ENCODE measurements at regions not wholly inside any gene's neighbourhood (a gene's known extent, or its start where the extent isn't known, plus 50 kb on each side); places are given as distances from the start of the nearest gene placed in this dataset.

GRCh38 chr1:115233598-115233997, 104.5 kb downstream of the NGF start:
- DNase-seq (ENCODE audit: low spot score), result no peak

GRCh38 chr1:115230281-115230680, 107.8 kb downstream of the NGF start:
- no peak for DNase-seq (ENCODE audit: low spot score)

DNA sequence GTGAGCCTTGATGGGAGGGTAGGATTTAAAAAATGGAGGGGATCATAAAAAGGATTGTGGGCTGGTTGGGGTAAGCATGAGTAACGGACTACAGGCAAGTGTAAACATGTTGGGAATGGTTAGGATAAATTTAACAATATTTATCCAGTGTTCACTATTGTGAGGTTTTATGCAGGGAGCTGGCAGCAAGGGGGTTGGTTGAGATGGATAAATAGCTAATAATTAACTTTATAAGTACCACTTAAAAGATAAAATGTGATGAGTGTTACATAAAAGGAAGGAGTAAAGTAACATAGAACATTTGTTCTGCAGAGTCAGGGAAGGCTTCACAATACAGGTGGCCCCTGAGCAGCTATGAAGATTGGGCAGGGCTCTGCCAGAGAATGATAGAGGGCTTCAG, 109.0 kb downstream of the NGF start:
- no peak for DNase-seq (ENCODE audit: low spot score)

GRCh38 chr1:115228191-115228590, 109.9 kb downstream of the NGF start:
- DNase-seq (ENCODE audit: low spot score), result no peak

- DNase-seq (ENCODE audit: low spot score), result peak; percentile 48
Observed at GRCh38 chr1:115227346-115228082, 110.5 kb downstream of the NGF start.

DNA sequence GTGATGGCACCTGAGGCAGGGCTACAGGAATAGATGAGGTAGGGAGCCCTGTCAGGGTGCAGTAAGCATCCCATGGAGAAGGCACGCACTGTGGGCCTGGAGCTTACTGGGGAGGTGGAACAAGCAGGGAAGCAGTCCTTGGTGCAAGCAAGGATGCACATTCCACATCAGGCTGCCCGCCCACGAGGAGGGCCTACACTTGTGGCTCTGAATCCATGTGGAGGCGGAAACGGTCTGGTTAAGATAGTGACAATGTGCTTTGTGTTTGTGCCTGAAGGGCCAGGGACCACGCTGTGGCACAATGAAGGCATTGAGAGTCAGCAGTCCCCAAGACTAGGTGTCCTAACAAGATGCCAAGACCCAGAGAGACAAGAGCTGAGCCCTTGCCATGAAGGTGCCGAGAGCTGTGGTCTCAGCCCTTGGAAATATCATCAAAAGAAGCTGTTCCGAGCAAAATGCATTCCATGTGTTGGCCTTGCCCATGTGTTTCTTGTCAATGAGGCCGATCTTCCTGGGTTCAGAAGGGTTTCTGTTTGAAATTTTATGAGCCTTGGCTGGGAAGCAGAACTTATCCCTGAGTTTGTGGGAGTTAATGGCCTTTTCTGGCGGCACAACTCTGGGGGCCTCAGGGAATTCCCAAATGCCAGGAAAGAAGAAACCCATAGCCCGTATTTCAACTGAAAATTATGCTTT, 111.9 kb downstream of the NGF start:
- no peak for DNase-seq (ENCODE audit: low spot score)

DNA sequence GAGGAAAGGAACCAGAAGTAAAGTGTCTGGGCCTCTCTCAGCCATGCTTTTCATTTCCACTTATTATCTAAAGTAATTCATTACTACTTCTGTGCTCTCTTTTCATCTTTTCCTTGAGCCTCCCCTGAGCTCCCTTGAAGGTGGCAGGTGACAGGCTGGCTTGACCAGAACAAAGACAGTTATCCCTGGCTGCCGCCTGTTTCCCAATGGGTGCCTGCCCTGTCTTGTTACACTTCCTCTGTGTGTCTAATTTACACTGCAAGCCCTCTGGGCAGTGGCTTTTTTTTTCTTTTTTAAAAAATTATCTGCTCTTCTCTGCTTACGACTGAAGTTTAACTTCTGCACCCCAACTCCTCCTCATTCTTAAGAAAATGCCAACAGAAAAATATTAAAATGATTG, 113.4 kb downstream of the NGF start:
- DNase-seq (ENCODE audit: low spot score), result no peak

GRCh38 chr1:115222616-115223402, 115.2 kb downstream of the NGF start:
- DNase-seq (ENCODE audit: low spot score), result no peak

DNA sequence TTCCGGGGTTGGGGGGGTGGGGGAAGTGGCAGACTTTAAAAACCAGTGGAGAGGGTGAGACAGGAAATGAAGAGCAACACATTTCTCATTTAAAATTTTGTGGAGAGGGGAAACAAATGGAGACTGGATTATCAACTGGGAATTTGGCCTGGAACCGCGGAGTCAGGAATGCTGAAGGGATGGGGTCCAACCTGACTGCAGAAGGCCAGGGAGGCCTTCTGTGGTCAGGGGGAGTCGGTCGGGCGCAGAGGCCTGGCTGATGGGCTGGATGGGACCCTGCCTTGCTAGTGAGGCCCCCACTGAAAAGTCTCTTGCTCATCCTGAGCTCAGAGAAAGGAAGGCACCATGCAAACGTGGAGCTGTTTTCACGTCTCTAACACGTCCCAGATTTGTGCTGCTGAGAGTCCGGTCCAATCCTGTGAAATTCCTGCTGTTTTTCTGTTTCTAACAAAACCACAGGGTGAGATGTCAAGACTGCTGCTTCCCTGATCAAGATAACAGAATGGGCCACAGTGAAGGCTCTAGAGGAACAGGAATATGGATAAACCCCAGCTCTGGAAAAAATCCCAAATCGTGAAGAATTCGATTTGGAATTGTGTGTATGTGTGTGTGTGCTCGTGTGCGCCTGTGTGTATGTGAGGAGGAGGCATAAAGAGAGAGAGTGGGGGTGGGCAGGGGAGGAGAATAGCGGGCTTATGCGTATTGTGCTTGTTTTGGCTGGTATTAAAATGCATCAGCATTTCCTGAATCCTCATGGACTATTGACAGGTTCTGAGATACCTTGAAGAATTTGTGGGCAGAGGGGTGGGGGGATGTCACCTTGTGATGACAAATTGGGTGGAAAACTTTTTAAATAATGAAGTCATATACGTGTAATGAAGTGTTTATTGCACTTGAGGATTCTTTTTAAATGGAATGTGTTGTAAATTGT, 117.4 kb downstream of the NGF start:
- DNase-seq (ENCODE audit: low spot score), result no peak

GRCh38 chr1:115219927-115220326, 118.1 kb downstream of the NGF start:
- peak; percentile 31 for DNase-seq (ENCODE audit: low spot score)

DNA sequence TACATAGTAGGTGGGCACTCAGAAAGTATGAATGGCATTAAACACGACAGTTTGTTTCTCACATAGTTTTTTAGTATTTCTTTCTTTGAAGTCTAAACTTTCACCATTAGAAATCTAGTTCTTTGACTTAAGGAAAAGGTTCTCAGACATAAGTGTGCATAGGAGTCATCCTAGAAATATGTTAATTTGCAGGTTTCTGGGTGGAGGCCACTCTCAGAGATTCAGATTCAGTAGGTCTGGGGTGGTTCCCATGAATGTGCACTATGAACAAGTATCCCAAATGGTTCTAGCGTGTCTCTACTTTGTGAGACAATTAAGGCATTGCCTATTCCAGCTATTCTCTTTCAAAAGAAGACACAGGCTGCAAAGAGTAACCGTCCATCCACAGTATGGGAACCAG, 119.3 kb downstream of the NGF start:
- no peak for DNase-seq (ENCODE audit: low spot score)

DNA sequence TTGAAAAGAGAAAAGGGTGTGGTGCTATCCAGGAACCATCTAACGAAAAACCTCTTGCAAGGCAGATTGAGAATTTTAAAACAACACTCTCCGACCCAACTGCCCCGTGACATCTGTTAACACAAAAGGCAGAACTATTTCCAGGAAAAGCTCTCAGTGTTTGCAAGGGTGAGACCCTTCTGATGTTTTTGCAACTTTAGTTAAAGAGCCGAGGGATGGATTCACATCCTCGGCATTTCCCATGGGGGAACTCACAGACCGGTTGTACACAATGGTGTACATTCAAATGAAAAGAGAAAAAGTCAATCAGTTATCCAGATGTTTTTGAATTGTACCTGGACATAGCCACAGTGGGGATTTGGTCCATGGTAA, 120.0 kb downstream of the NGF start:
- DNase-seq (ENCODE audit: low spot score), result no peak

DNA sequence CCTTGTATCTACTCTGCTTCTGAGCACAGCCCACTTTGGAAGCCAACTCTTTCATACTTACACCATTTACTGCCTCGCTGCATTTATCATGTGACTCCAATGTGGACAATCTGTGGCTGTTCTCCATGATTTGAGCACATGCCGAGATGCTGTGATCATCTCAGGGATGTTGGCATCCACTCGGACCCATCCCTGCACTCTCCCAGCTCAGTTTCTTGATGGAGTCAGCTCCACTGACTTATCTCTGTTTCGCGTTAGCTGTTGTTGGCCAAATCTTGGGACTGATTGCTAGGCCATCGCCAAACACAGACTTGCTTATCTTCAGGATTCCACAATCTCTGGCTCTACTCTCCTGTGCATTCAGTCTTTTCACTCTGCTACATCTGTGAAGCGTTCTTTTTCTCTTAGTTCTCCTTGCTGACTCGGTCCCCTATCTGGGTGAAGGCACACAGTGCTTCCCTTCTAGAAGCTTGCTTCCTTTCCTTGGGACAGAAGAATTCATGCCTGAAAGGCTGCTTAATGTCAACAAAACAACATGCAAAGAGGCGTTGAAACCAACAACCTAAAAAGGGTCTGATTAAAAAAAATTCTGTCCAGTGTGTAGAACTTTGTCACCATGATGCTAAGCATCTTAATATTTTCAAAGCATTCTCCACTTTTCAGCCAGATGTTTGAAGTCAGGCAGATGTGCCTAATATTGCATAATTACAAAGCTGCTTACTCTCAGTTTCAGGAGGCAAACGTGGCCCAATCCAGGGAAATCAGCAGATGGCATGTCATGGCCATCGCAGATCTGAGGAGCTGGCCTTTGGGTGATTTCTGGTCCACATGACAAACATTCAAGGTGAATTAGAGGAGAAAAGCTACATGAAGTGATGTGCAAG, 120.7 kb downstream of the NGF start:
- no peak for DNase-seq (ENCODE audit: low spot score)

DNA sequence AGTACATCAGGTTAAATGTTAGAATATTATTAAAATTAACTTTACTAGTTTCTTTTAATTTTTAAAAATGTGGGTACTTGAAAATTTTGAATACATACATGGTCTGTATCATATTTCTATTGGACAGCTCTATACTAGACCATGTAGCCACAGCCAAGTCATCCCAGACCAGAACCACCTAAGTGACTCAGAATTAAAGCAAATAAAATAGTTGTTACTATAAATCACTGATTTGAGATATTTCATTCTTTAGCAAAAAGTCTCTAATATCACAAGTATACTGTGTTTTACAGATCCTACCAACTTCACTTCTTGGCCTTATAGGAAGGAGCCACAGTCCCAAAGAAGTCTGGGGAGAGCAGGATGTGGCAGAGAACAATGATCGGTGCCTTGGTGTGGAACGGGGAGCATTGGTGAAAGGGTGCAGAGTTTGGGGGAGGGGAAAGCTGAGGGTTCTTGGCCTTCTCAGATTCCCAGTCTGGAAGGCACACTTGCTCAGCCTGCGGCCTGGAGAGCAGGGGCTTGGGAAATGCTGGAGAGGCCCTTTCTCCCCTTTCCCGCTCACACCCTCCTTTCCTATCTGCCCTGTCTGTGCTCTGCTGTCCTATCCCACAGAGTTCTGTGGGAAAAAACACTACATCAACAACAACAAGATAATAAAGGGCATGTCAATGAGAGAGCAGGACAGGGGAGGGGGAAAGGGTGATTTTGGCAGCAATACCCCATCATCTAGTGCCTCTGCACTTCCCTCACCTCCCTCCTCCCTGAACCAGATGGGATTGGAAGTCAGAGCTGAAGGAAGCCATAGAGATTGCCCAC, 122.1 kb downstream of the NGF start:
- DNase-seq (ENCODE audit: low spot score), result no peak

GRCh38 chr1:115215110-115215509, 122.9 kb downstream of the NGF start:
- DNase-seq (ENCODE audit: low spot score), result no peak

GRCh38 chr1:115214098-115214497, 124.0 kb downstream of the NGF start:
- no peak for DNase-seq (ENCODE audit: low spot score)

DNA sequence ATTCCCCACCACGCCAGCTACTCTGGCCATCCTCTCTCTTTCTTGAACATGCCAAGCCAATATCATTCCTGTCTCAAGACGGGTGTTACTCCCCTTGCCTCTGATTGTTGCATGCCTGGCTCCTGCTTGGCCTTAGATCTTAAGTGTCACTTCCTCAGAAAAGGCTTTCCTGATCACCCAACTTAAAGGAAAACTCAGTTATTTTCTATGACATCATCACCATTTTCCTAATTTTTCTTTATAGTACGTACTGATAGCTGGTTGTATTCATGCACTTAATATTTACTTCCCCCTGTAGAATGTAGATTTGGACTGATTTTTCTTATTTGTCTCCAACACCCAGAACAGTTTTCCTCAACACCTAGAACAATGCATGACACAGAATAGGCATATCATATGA, 123.8 kb upstream of the TSPAN2 start:
- no peak for DNase-seq (ENCODE audit: low spot score)

DNA sequence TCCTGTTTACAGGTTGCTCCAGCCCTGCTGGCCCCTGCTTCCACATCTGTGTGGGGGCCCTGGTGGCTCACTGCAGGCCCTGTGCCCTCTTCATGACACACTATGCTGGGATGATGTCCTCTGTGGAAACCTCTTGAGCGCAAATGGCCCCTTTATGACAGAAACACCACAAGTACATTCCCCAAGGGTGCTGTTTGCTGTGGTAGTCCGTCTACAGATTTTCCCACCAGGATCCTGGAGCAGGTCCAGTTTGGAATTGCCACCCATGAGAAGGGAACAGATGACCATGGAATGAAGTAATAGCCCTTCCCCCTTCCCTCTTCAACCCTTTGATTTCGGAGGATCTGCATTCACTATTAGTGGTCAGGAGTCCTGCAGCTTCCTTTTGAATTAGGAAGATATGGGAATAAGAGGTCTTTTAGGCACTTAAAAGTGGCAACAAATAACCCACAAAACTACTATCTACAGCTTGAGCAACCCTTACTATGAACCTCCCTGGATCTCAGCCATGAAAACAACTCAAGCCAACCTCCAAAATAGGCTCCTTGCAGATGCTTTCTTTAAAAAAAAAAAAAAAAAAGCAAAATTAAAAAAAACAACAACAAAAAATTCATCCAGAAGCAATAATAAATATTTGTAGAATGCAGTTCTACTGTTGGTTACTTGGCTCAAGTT, 121.9 kb upstream of the TSPAN2 start:
- no peak for DNase-seq (ENCODE audit: low spot score)

- DNase-seq (ENCODE audit: low spot score), result no peak
Observed at GRCh38 chr1:115210302-115210711, 121.0 kb upstream of the TSPAN2 start.
